HG03342 (cell line): ENCODE measurements at regions not wholly inside any gene's neighbourhood (a gene's known extent, or its start where the extent isn't known, plus 50 kb on each side); places are given as distances from the start of the nearest gene placed in this dataset.

ENCODE experiments used
- ATAC-seq: cut with Tn5 transposase; IDR thresholded peaks from one replicate; pipeline ENCODE4 v1.9.1; 2021; ENCODE audit warnings: mild to moderate bottlenecking, moderate library complexity; ENCODE audit not compliant: unreplicated experiment

GRCh38 chr16:52056259-52056658 is 490.7 kb downstream of the TOX3 start:
- no peak for ATAC-seq

- no peak for ATAC-seq
Observed at GRCh38 chr16:52055381-52055780, 491.6 kb downstream of the TOX3 start.

- ATAC-seq: no peak
Observed at GRCh38 chr16:52054326-52054725, 492.6 kb downstream of the TOX3 start.

- no peak for ATAC-seq
Observed at GRCh38 chr16:52052818-52053217, 494.1 kb downstream of the TOX3 start.

- no peak for ATAC-seq
Observed at GRCh38 chr16:52051414-52052172, 495.4 kb downstream of the TOX3 start.

GRCh38 chr16:52050418-52050817 is 496.5 kb downstream of the TOX3 start:
- no peak for ATAC-seq

GRCh38 chr16:52035436-52035835 is 511.5 kb downstream of the TOX3 start:
- no peak for ATAC-seq

- no peak for ATAC-seq
Observed at GRCh38 chr16:52034830-52035229, 512.1 kb downstream of the TOX3 start.

- ATAC-seq: no peak
Observed at GRCh38 chr16:52033992-52034391, 513.0 kb downstream of the TOX3 start.

GRCh38 chr16:52022980-52023379 is 524.0 kb downstream of the TOX3 start:
- no peak for ATAC-seq

GRCh38 chr16:52022177-52022576 is 524.8 kb downstream of the TOX3 start:
- no peak for ATAC-seq

GRCh38 chr16:52016387-52016786 is 530.6 kb downstream of the TOX3 start:
- no peak for ATAC-seq

- ATAC-seq: no peak
Observed at GRCh38 chr16:52005551-52005950, 541.4 kb downstream of the TOX3 start.

GRCh38 chr16:52004343-52004742 is 542.6 kb downstream of the TOX3 start:
- ATAC-seq: no peak

- ATAC-seq: no peak
Observed at GRCh38 chr16:52002026-52002425, 544.9 kb downstream of the TOX3 start.

GRCh38 chr16:51996516-51996915 is 550.4 kb downstream of the TOX3 start:
- ATAC-seq: no peak

- no peak for ATAC-seq
Observed at GRCh38 chr16:51994597-51994996, 552.3 kb downstream of the TOX3 start.

GRCh38 chr16:51989637-51990230 is 557.2 kb downstream of the TOX3 start:
- no peak for ATAC-seq

- ATAC-seq: no peak
Observed at GRCh38 chr16:51988977-51989376, 558.0 kb downstream of the TOX3 start.

GRCh38 chr16:51987519-51987918 is 559.4 kb downstream of the TOX3 start:
- no peak for ATAC-seq

GRCh38 chr16:51986717-51987116 is 560.2 kb downstream of the TOX3 start:
- ATAC-seq: no peak

- ATAC-seq: no peak
Observed at GRCh38 chr16:51986301-51986700, 560.6 kb downstream of the TOX3 start.

- ATAC-seq: no peak
Observed at GRCh38 chr16:51985126-51985525, 561.8 kb downstream of the TOX3 start.
